Caco-2 (cell line): ENCODE measurements at regions not wholly inside any gene's neighbourhood (a gene's known extent, or its start where the extent isn't known, plus 50 kb on each side); places are given as distances from the start of the nearest gene placed in this dataset.

ENCODE experiments used
- BruUV-seq: library from RNA; stranded (reverse); fragments of 400-500 nt; replicated peaks from 2 replicates; lab custom pipeline; 2021; lab: Mats Ljungman, UMichigan
- CTCF ChIA-PET: fragments of 300-600 bp; sonication (Branson Sonifier 250); formaldehyde crosslinking; loops from one replicate; lab custom pipeline; 2022; ENCODE audit warnings: antibody characterized with exemption; lab: Charles Lee
- POLR2A ChIA-PET: fragments of 300-600 bp; sonication (Branson Sonifier 250); formaldehyde crosslinking; loops from one replicate; lab custom pipeline; 2022; ENCODE audit warnings: antibody characterized with exemption; lab: Charles Lee
- DNase-seq, 2 experiments: peaks; one replicate each; pipeline versions ENCODE4 v3.0.0 to v3.0.0-alpha.2; 2020 to 2022
- H3K27me3 ChIP-seq: replicated peaks from 2 replicates; pipeline ENCODE4 v1.6.0; 2011; ENCODE audit warnings: low read length; ENCODE audit not compliant: control insufficient read depth, insufficient read depth
- H3K36me3 ChIP-seq: 2 replicates; pipeline ENCODE4 v1.5.1; 2011; ENCODE audit warnings: low read length; ENCODE audit not compliant: control insufficient read depth, insufficient read depth
- H3K4me1 ChIP-seq: fragments of 250-450 bp; sonication (Bioruptor Pico); 2 replicates; pipeline ENCODE4 v1.5.1; 2020; ENCODE audit warnings: mild to moderate bottlenecking
- H3K4me3 ChIP-seq: 2 replicates; pipeline ENCODE4 v1.5.1; 2011; ENCODE audit warnings: low read depth, mild to moderate bottlenecking, control low read depth, low read length
- H3K9me3 ChIP-seq: fragments of 250-450 bp; sonication (Bioruptor Pico); 2 replicates; pipeline ENCODE4 v1.5.1; 2020; ENCODE audit warnings: mild to moderate bottlenecking, moderate library complexity
- H3K27ac Mint-ChIP-seq: one replicate; pipeline ENCODE4 v1.8.0; 2022; ENCODE audit warnings: mixed read lengths; ENCODE audit not compliant: unreplicated experiment
- H3K27me3 Mint-ChIP-seq: one replicate; pipeline ENCODE4 v1.8.0; 2022; ENCODE audit warnings: mixed read lengths; ENCODE audit not compliant: insufficient read depth, unreplicated experiment
- H3K36me3 Mint-ChIP-seq: one replicate; pipeline ENCODE4 v1.8.0; 2022; ENCODE audit warnings: mild to moderate bottlenecking, mixed read lengths; ENCODE audit not compliant: insufficient read depth, unreplicated experiment
- H3K4me1 Mint-ChIP-seq: one replicate; pipeline ENCODE4 v1.8.0; 2022; ENCODE audit warnings: low read depth, mixed read lengths; ENCODE audit not compliant: unreplicated experiment
- H3K4me3 Mint-ChIP-seq: one replicate; pipeline ENCODE4 v1.8.0; 2022; ENCODE audit warnings: mild to moderate bottlenecking, moderate library complexity, mixed read lengths; ENCODE audit not compliant: unreplicated experiment
- H3K9me3 Mint-ChIP-seq: one replicate; pipeline ENCODE4 v1.8.0; 2022; ENCODE audit warnings: mixed read lengths; ENCODE audit not compliant: unreplicated experiment
- intact Hi-C: fragments of 100-400 bp; cut with micrococcal nuclease; formaldehyde crosslinking; loops from one replicate; pipeline ENCODE4 v1.10.0; 2022; ENCODE audit not compliant: unreplicated experiment
- TF ChIP-seq, protein P1 (sequence below), 2 experiments: fragments of 200-600 bp in 1 of 2; IDR thresholded peaks; 1 replicate in 1 of 2; 2 replicates in 1 of 2; pipeline versions ENCODE4 v1.5.1 to v1.8.0; 2011 to 2022; ENCODE audit warnings: antibody characterized with exemption in 1 of 2, control low read depth in 1 of 2, inconsistent platforms in 1 of 2, low read depth in 1 of 2, low read length in 1 of 2, mild to moderate bottlenecking in 1 of 2, moderate library complexity in 1 of 2; ENCODE audit not compliant: insufficient read depth in 1 of 2, severe bottlenecking in 1 of 2, unreplicated experiment in 1 of 2

DNA sequence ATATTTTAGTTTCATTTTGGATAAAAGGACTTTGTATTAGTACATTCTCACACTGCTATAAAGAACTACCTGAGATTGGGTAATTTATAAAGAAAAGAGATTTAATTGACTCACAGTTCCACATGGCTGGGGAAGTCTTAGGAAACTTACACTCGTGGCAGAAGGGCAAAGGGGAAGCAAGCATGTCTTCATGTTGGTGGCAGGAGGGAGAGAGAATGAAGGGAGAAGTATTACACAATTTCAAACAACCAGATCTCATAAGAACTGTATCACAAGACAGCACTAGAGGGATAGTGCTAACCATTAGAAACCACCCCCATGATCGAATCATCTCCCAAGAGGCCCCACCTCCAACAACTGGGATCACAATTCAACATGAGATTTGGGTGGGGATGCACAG lies 142.9 kb downstream of the USP31 start:
- no peaks in the 10 kb centered on the region for H3K36me3 ChIP-seq
- no peaks in the 10 kb centered on the region for H3K9me3 ChIP-seq
- H3K27ac Mint-ChIP-seq = no peak overlapping the region
- H3K4me1 Mint-ChIP-seq = no peaks in the 10 kb centered on the region
- no peaks in the 10 kb centered on the region for H3K9me3 Mint-ChIP-seq
- H3K4me1 ChIP-seq = no peaks in the 10 kb centered on the region
- DNase-seq = no peak
- TF ChIP-seq, protein P1, sequence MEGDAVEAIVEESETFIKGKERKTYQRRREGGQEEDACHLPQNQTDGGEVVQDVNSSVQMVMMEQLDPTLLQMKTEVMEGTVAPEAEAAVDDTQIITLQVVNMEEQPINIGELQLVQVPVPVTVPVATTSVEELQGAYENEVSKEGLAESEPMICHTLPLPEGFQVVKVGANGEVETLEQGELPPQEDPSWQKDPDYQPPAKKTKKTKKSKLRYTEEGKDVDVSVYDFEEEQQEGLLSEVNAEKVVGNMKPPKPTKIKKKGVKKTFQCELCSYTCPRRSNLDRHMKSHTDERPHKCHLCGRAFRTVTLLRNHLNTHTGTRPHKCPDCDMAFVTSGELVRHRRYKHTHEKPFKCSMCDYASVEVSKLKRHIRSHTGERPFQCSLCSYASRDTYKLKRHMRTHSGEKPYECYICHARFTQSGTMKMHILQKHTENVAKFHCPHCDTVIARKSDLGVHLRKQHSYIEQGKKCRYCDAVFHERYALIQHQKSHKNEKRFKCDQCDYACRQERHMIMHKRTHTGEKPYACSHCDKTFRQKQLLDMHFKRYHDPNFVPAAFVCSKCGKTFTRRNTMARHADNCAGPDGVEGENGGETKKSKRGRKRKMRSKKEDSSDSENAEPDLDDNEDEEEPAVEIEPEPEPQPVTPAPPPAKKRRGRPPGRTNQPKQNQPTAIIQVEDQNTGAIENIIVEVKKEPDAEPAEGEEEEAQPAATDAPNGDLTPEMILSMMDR (IDR thresholded peaks at IDR 0.05; ENCODE audit: insufficient read depth in 1 of 2, low read depth in 1 of 2, low read length in 1 of 2, severe bottlenecking in 1 of 2, unreplicated experiment in 1 of 2) = no peak
- BruUV-seq = no TSS peak
- H3K4me3 Mint-ChIP-seq = no peak overlapping the region
- ChIA-PET CTCF (no interaction called here), POLR2A (no interaction called here)
- no peaks in the 10 kb centered on the region for H3K27me3 ChIP-seq
- peaks cover 17% of the 10 kb centered on the region for H3K27me3 Mint-ChIP-seq
- no peak overlapping the region for H3K4me3 ChIP-seq
- H3K36me3 Mint-ChIP-seq = no peaks in the 10 kb centered on the region
- intact Hi-C loops = no loop called here

DNA sequence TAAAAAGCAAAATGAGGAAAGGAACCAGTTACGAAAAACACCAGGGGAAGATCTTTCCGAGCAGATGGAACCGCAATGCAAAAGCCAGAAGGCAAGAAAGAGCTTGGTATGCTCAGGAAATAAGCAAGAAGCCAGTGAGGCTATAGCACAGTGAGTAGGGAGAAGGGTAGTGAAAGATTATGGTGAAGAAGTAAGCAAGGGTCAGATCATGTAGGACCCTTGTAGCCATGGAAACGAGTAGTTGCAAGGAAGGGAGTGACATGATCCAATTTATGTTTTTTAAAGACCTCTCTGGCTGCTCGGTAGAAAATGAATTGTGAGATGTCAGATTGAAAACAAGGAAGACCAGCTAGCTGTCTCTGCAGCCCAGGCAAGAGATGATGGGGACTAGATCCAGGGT lies 143.3 kb downstream of the USP31 start:
- Mint-ChIP-seq H3K36me3 (no peaks in the 10 kb centered on the region), H3K27me3 (peaks cover 17% of the 10 kb centered on the region), H3K27ac (no peak overlapping the region), H3K4me3 (no peak overlapping the region), H3K4me1 (no peaks in the 10 kb centered on the region), H3K9me3 (no peaks in the 10 kb centered on the region)
- Histone ChIP-seq H3K4me3 (no peak overlapping the region), H3K27me3 (no peaks in the 10 kb centered on the region), H3K4me1 (no peaks in the 10 kb centered on the region), H3K9me3 (no peaks in the 10 kb centered on the region), H3K36me3 (no peaks in the 10 kb centered on the region)
- intact Hi-C loops = no loop called here
- no peak for DNase-seq
- ChIA-PET CTCF (no interaction called here), POLR2A (no interaction called here)
- TF ChIP-seq, protein P1 (IDR thresholded peaks at IDR 0.05; ENCODE audit: insufficient read depth in 1 of 2, low read depth in 1 of 2, low read length in 1 of 2, severe bottlenecking in 1 of 2, unreplicated experiment in 1 of 2) = no peak
- BruUV-seq = no TSS peak

DNA sequence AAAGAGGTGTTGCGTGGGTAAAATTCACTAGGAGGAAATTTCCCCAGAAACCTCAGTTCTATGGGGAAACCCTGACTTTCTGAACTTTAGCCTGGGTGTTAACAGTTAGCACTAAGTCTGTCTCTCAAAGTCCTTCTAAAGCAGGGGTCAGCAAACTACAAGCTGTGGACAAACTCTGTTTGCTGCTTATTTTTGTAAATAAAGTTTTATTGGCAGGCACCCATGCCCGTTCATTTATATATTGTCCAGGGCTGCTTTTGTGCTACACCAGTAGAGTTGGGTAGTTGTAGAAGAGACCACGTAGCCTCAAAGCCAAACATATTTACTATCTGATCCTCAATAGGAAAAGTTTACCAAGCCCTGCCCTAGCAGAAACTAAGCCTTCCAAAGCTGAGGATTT lies 159.7 kb downstream of the USP31 start:
- no TSS peak for BruUV-seq
- TF ChIP-seq, protein P1 (IDR thresholded peaks at IDR 0.05; ENCODE audit: insufficient read depth in 1 of 2, low read depth in 1 of 2, low read length in 1 of 2, severe bottlenecking in 1 of 2, unreplicated experiment in 1 of 2) = no peak
- no peaks in the 10 kb centered on the region for H3K27me3 ChIP-seq
- no peaks in the 10 kb centered on the region for H3K9me3 ChIP-seq
- no peaks in the 10 kb centered on the region for H3K4me1 Mint-ChIP-seq
- no peaks in the 10 kb centered on the region for H3K4me1 ChIP-seq
- ChIA-PET CTCF (no interaction called here), POLR2A (no interaction called here)
- no peaks in the 10 kb centered on the region for H3K36me3 ChIP-seq
- H3K4me3 Mint-ChIP-seq = no peak overlapping the region
- no peak overlapping the region for H3K4me3 ChIP-seq
- H3K36me3 Mint-ChIP-seq = no peaks in the 10 kb centered on the region
- H3K27me3 Mint-ChIP-seq = peaks cover 13% of the 10 kb centered on the region
- DNase-seq = no peak
- H3K27ac Mint-ChIP-seq = no peak overlapping the region
- intact Hi-C loops = no loop called here
- peaks cover 4% of the 10 kb centered on the region for H3K9me3 Mint-ChIP-seq
